Transverse colon (tissue), 4 donors: ENCODE measurements at regions not wholly inside any gene's neighbourhood (a gene's known extent, or its start where the extent isn't known, plus 50 kb on each side); places are given as distances from the start of the nearest gene placed in this dataset.

Experiments
- DNase-seq: peaks from one replicate; pipeline ENCODE4 v3.0.0-alpha.2; 2019
- H3K27ac ChIP-seq, 4 donors: fragments of 200-600 bp; sonication (generic); 2 replicates each; pipeline ENCODE4 v1.5.1; 2016 to 2018; ENCODE audit warnings: inconsistent platforms in 4 of 4
- H3K27me3 ChIP-seq: fragments of 200-600 bp; sonication (generic); 2 replicates; pipeline ENCODE4 v1.5.1; 2017; ENCODE audit warnings: inconsistent platforms
- H3K36me3 ChIP-seq, 4 donors: fragments of 200-600 bp; sonication (generic); 2 replicates each; pipeline ENCODE4 v1.5.1; 2017 to 2019; ENCODE audit warnings: inconsistent platforms in 4 of 4
- H3K4me1 ChIP-seq, 4 donors: fragments of 200-600 bp; sonication (generic); 2 replicates each; pipeline ENCODE4 v1.5.1; 2017 to 2020; ENCODE audit warnings: inconsistent platforms in 4 of 4
- H3K4me3 ChIP-seq, 4 donors: fragments of 200-600 bp; sonication (generic); 1 replicate in 1 of 4; 2 replicates in 3 of 4; pipeline versions ENCODE4 v1.5.1 to v1.6.1; 2017 to 2019; ENCODE audit warnings: inconsistent platforms in 4 of 4
- H3K9me3 ChIP-seq, 2 donors: fragments of 200-600 bp; sonication (generic); 2 replicates each; pipeline ENCODE4 v1.5.1; 2017 to 2019; ENCODE audit warnings: inconsistent platforms in 2 of 2
- EP300 ChIP-seq: sonication (generic); formaldehyde crosslinking; IDR thresholded peaks from one replicate; pipeline ENCODE4 v1.6.1; 2017; ENCODE audit warnings: antibody characterized with exemption, low read depth
- POLR2A ChIP-seq: fragments of 450-650 bp; IDR thresholded peaks from one replicate; pipeline ENCODE4 v1.6.1; 2016; ENCODE audit warnings: antibody characterized with exemption, mild to moderate bottlenecking, moderate library complexity
- POLR2AphosphoS5 ChIP-seq, 3 donors: sonication (generic); formaldehyde crosslinking; IDR thresholded peaks; one replicate each; pipeline ENCODE4 v1.6.1; 2016; ENCODE audit warnings: antibody characterized with exemption in 3 of 3
- WGBS, 2 donors: methylation state at CpG; one replicate each; pipeline ENCODE4 v1.1.5; 2018; ENCODE audit warnings: low coverage in 1 of 2; 5-methylcytosine and 5-hydroxymethylcytosine counted together
- in situ Hi-C, 4 donors: fragments of 200-750 bp; cut with MboI; loops; one replicate each; pipeline versions ENCODE4 v1.15.0 to v1.15.1; 2017; ENCODE audit warnings: low sequenced_read_pairs in 3 of 4, low pct_ligation_motif_present in 1 of 4, low pct_unique_long_range_greater_than_20kb in 1 of 4
- intact Hi-C: fragments of 100-400 bp; cut with DNase I; formaldehyde crosslinking; loops from one replicate; pipeline ENCODE4 v1.15.1; 2023; ENCODE audit warnings: low total_unique reads
- TF ChIP-seq, protein P1 (sequence below), 5 experiments: fragments of 200-600 bp in 3 of 5; fragments of 450-650 bp in 2 of 5; sonication (generic) in 3 of 5; IDR thresholded peaks; 1 replicate in 2 of 5; 2 replicates in 3 of 5; pipeline ENCODE4 v1.5.1; 2016 to 2017; ENCODE audit warnings: antibody characterized with exemption in 5 of 5, inconsistent platforms in 3 of 5, mild to moderate bottlenecking in 2 of 5, moderate library complexity in 1 of 5

DNA sequence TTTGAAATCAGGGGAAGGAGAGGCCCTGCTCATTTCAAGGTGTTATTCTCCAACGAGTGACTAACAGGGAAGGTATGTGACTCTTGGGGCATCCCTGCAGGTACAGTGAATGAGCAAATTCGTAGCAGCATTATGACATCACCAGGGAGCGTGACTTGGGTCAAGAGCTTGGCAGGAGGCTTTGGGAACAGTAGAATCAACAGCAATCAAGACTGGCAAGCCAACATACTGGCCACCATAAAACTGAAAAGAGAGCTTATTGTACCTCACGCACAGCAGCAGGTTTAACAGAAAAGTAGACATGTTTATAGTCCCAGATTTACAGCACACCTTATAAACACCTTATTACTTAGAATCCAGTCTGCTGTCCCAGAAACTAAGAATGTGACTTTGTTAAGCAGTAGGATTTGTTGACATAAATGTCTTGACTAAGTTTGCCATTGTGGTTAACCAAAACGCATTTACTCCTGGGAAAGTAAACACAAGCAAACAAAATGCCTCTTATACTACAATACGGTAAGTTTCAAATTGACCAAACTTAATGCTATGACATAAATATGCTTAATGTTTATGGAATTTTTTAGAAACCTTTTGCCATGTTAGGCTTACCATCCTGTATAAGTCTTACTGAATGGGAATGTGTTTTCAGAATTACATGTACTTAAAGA is 297.8 kb downstream of the NPR3 start:
- DNase-seq: peak; percentile 75
- no peaks in the 10 kb centered on the region for H3K27me3 ChIP-seq
- peak overlapping the region in 1 of 4 donors; percentile 28 for H3K27ac ChIP-seq
- no peaks in the 10 kb centered on the region for H3K36me3 ChIP-seq
- in situ Hi-C loops (no loop called here), intact Hi-C loops (no loop called here)
- TF ChIP-seq POLR2A: no peak
- TF ChIP-seq POLR2AphosphoS5 (IDR thresholded peaks at IDR 0.05): no peak
- TF ChIP-seq EP300: no peak
- 27 to 47% methylated on average over 6 of the region's 6 CpGs for WGBS, 2 donors
- H3K4me3 ChIP-seq: no peak overlapping the region
- peaks cover 10% of the 10 kb centered on the region in 2 donors for H3K9me3 ChIP-seq
- peaks cover 0 to 9% (median 5%) of the 10 kb centered on the region in 4 donors for H3K4me1 ChIP-seq

DNA sequence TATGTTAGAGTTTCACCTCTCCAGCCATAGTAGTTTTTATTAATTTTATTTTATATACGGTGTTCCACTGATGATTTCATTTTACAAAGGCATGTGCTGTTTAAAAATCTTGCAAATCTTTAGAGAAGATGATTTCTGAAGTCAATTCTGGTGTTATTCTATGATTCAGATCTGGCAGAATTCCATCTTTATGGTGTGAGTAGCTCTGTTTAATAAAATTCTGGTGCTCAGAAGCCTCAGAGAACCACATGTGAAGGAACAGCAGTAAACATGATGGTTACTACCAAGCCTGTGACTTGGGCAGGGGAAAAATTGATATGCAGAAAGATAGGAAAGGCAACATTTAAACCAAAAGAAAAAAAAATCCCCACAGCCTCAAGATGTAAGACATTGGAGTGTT is 299.7 kb downstream of the NPR3 start:
- in situ Hi-C loops: no loop called here
- H3K4me3 ChIP-seq: no peak overlapping the region
- intact Hi-C loops: no loop called here

DNA sequence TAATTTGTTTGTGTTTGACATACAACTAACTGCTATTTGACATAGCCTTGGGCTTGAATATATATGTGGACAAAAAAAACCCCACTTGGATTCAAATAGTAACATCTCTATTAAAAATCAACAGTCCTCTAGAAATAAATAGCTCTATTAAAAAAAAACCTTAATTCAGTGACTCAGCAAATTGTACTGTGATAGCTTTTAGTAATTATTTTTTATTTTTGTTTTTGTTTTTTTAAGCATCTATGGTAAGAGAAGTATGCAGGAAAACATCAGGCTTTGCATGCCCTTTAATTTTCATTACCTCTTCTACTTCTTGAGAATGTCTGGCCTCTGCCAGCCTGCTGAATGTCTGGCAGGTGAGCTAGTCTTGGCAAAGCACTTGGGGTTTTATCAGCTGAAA is 300.7 kb downstream of the NPR3 start:
- no peak for DNase-seq
- H3K4me1 ChIP-seq: peaks cover 0 to 9% (median 5%) of the 10 kb centered on the region in 4 donors
- intact Hi-C loops (no loop called here), in situ Hi-C loops (no loop called here)
- no peak overlapping the region for H3K27ac ChIP-seq
- H3K27me3 ChIP-seq: no peaks in the 10 kb centered on the region
- H3K9me3 ChIP-seq: peaks cover 8 to 10% of the 10 kb centered on the region in 2 donors
- H3K36me3 ChIP-seq: no peaks in the 10 kb centered on the region
- no peak overlapping the region for H3K4me3 ChIP-seq
- TF ChIP-seq, protein P1, sequence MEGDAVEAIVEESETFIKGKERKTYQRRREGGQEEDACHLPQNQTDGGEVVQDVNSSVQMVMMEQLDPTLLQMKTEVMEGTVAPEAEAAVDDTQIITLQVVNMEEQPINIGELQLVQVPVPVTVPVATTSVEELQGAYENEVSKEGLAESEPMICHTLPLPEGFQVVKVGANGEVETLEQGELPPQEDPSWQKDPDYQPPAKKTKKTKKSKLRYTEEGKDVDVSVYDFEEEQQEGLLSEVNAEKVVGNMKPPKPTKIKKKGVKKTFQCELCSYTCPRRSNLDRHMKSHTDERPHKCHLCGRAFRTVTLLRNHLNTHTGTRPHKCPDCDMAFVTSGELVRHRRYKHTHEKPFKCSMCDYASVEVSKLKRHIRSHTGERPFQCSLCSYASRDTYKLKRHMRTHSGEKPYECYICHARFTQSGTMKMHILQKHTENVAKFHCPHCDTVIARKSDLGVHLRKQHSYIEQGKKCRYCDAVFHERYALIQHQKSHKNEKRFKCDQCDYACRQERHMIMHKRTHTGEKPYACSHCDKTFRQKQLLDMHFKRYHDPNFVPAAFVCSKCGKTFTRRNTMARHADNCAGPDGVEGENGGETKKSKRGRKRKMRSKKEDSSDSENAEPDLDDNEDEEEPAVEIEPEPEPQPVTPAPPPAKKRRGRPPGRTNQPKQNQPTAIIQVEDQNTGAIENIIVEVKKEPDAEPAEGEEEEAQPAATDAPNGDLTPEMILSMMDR (IDR thresholded peaks at IDR 0.05): no peak
- TF ChIP-seq POLR2A (no peak), POLR2AphosphoS5 (IDR thresholded peaks at IDR 0.05) (no peak), EP300 (no peak)

More for the DNA sequence above, 299.7 kb downstream of the NPR3 start:
- DNase-seq: no peak
- H3K36me3 ChIP-seq: no peaks in the 10 kb centered on the region
- H3K27ac ChIP-seq: no peak overlapping the region
- WGBS, 2 donors: 44 to 66% methylated on average over 1 of the region's 1 CpG
- peaks cover 0 to 9% (median 5%) of the 10 kb centered on the region in 4 donors for H3K4me1 ChIP-seq
- H3K9me3 ChIP-seq: peaks cover 14% of the 10 kb centered on the region in 2 donors
- H3K27me3 ChIP-seq: no peaks in the 10 kb centered on the region
- TF ChIP-seq, protein P1 (IDR thresholded peaks at IDR 0.05): no peak
- no peak for TF ChIP-seq POLR2AphosphoS5 (IDR thresholded peaks at IDR 0.05)
- no peak for TF ChIP-seq POLR2A
- TF ChIP-seq EP300: no peak

DNA sequence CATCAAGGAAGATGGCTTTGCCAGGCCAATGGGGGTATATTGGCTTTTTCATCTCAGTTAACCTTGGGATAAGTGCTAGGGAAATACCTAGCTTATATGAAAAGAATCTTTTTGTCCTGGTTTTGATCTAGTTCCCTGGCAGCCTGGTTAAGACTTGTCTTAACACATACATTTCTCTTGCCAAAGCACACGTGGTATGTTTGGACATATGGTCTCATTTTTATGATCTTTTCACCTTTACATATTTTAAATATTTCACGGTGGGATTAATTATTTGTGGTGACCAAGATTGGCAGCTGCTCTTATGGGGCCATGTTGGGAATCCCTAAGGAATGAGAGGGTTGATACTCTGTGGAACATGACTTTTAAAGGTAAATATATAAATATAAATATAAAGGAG is 312.5 kb downstream of the NPR3 start:
- no peak overlapping the region for H3K27ac ChIP-seq
- no peaks in the 10 kb centered on the region for H3K4me1 ChIP-seq
- H3K4me3 ChIP-seq: no peak overlapping the region
- H3K27me3 ChIP-seq: no peaks in the 10 kb centered on the region
- no peak for DNase-seq
- in situ Hi-C loops (no loop called here), intact Hi-C loops (no loop called here)
- 63 to 66% methylated on average over 2 of the region's 2 CpGs for WGBS, 2 donors
- TF ChIP-seq, protein P1 (IDR thresholded peaks at IDR 0.05): no peak
- TF ChIP-seq EP300 (no peak), POLR2A (no peak)
- no peaks in the 10 kb centered on the region for H3K36me3 ChIP-seq
- no peaks in the 10 kb centered on the region for H3K9me3 ChIP-seq
